ENCODE measurements at regions not wholly inside any gene's neighbourhood (a gene's known extent, or its start where the extent isn't known, plus 50 kb on each side); places are given as distances from the start of the nearest gene placed in this dataset.

GRCh38 chr18:28837100-28837499 lies 660.2 kb upstream of the CDH2 start:
- no peak for DNase-seq (ENCODE audit: low read depth in 1 of 2, low spot score in 1 of 2)

GRCh38 chr18:28834889-28835288 lies 658.0 kb upstream of the CDH2 start:
- in situ Hi-C loops (cut with HindIII; ENCODE audit: low pct_unique_long_range_greater_than_20kb, low sequenced_read_pairs), result no loop called here
- no peak for DNase-seq (ENCODE audit: low read depth in 1 of 2, low spot score in 1 of 2)
- no peak for TF ChIP-seq JUND (IDR thresholded peaks at IDR 0.05; ENCODE audit: low read depth)

More at GRCh38 chr18:28837100-28837499, 660.2 kb upstream of the CDH2 start:
- TF ChIP-seq JUND (IDR thresholded peaks at IDR 0.05; ENCODE audit: low read depth), result no peak
- in situ Hi-C loops (cut with HindIII; ENCODE audit: low pct_unique_long_range_greater_than_20kb, low sequenced_read_pairs), result no loop called here

GRCh38 chr18:28831908-28832307 lies 655.0 kb upstream of the CDH2 start:
- no peak for DNase-seq (ENCODE audit: low read depth in 1 of 2, low spot score in 1 of 2)
- TF ChIP-seq JUND (IDR thresholded peaks at IDR 0.05; ENCODE audit: low read depth), result no peak
- in situ Hi-C loops (cut with HindIII; ENCODE audit: low pct_unique_long_range_greater_than_20kb, low sequenced_read_pairs), result no loop called here

- in situ Hi-C loops (cut with HindIII; ENCODE audit: low pct_unique_long_range_greater_than_20kb, low sequenced_read_pairs), result no loop called here
- DNase-seq (ENCODE audit: low read depth in 1 of 2, low spot score in 1 of 2), result no peak
- no peak for TF ChIP-seq JUND (IDR thresholded peaks at IDR 0.05; ENCODE audit: low read depth)
These were observed 654.5 kb upstream of the CDH2 start for GRCh38 chr18:28831476-28831875.

- no peak for TF ChIP-seq JUND (IDR thresholded peaks at IDR 0.05; ENCODE audit: low read depth)
- DNase-seq (ENCODE audit: low read depth in 1 of 2, low spot score in 1 of 2), result no peak
- in situ Hi-C loops (cut with HindIII; ENCODE audit: low pct_unique_long_range_greater_than_20kb, low sequenced_read_pairs), result no loop called here
These were observed 649.2 kb upstream of the CDH2 start for GRCh38 chr18:28826107-28826506.

- in situ Hi-C loops (cut with HindIII; ENCODE audit: low pct_unique_long_range_greater_than_20kb, low sequenced_read_pairs), result no loop called here
- no peak for DNase-seq (ENCODE audit: low read depth in 1 of 2, low spot score in 1 of 2)
- no peak for TF ChIP-seq JUND (IDR thresholded peaks at IDR 0.05; ENCODE audit: low read depth)
These were observed 647.2 kb upstream of the CDH2 start for GRCh38 chr18:28824183-28824574.

- in situ Hi-C loops (cut with HindIII; ENCODE audit: low pct_unique_long_range_greater_than_20kb, low sequenced_read_pairs), result no loop called here
- DNase-seq (ENCODE audit: low read depth in 1 of 2, low spot score in 1 of 2), result no peak
- no peak for TF ChIP-seq JUND (IDR thresholded peaks at IDR 0.05; ENCODE audit: low read depth)
These were observed 646.7 kb upstream of the CDH2 start for GRCh38 chr18:28823506-28824182.

GRCh38 chr18:28820353-28820752 lies 643.4 kb upstream of the CDH2 start:
- no peak for DNase-seq (ENCODE audit: low read depth in 1 of 2, low spot score in 1 of 2)
- in situ Hi-C loops (cut with HindIII; ENCODE audit: low pct_unique_long_range_greater_than_20kb, low sequenced_read_pairs), result no loop called here
- TF ChIP-seq JUND (IDR thresholded peaks at IDR 0.05; ENCODE audit: low read depth), result no peak

- DNase-seq (ENCODE audit: low read depth in 1 of 2, low spot score in 1 of 2), result no peak
- no peak for TF ChIP-seq JUND (IDR thresholded peaks at IDR 0.05; ENCODE audit: low read depth)
- in situ Hi-C loops (cut with HindIII; ENCODE audit: low pct_unique_long_range_greater_than_20kb, low sequenced_read_pairs), result no loop called here
These were observed 639.2 kb upstream of the CDH2 start for GRCh38 chr18:28816155-28816554.

GRCh38 chr18:28814365-28814764 lies 637.4 kb upstream of the CDH2 start:
- in situ Hi-C loops (cut with HindIII; ENCODE audit: low pct_unique_long_range_greater_than_20kb, low sequenced_read_pairs), result no loop called here
- TF ChIP-seq JUND (IDR thresholded peaks at IDR 0.05; ENCODE audit: low read depth), result no peak
- DNase-seq (ENCODE audit: low read depth in 1 of 2, low spot score in 1 of 2), result no peak

GRCh38 chr18:28808373-28808772 lies 631.4 kb upstream of the CDH2 start:
- in situ Hi-C loops (cut with HindIII; ENCODE audit: low pct_unique_long_range_greater_than_20kb, low sequenced_read_pairs), result no loop called here
- no peak for DNase-seq (ENCODE audit: low read depth in 1 of 2, low spot score in 1 of 2)
- no peak for TF ChIP-seq JUND (IDR thresholded peaks at IDR 0.05; ENCODE audit: low read depth)

- in situ Hi-C loops (cut with HindIII; ENCODE audit: low pct_unique_long_range_greater_than_20kb, low sequenced_read_pairs), result no loop called here
- no peak for DNase-seq (ENCODE audit: low read depth in 1 of 2, low spot score in 1 of 2)
- TF ChIP-seq JUND (IDR thresholded peaks at IDR 0.05; ENCODE audit: low read depth), result no peak
These were observed 628.6 kb upstream of the CDH2 start for GRCh38 chr18:28805491-28805890.

- TF ChIP-seq JUND (IDR thresholded peaks at IDR 0.05; ENCODE audit: low read depth), result no peak
- DNase-seq (ENCODE audit: low read depth in 1 of 2, low spot score in 1 of 2), result no peak
- in situ Hi-C loops (cut with HindIII; ENCODE audit: low pct_unique_long_range_greater_than_20kb, low sequenced_read_pairs), result no loop called here
These were observed 627.7 kb upstream of the CDH2 start for GRCh38 chr18:28804512-28805202.
